ENCODE measurements at regions not wholly inside any gene's neighbourhood (a gene's known extent, or its start where the extent isn't known, plus 50 kb on each side); places are given as distances from the start of the nearest gene placed in this dataset.

GRCh38 chr18:59993560-59993959 is 93.8 kb downstream of the PMAIP1 start:
- no peaks in the 10 kb centered on the region for H3K36me3 ChIP-seq (ENCODE audit: control insufficient read depth in 2 of 2, insufficient read depth in 1 of 2, low read length in 2 of 2)
- ChIA-PET POLR2A (interaction anchor here (0.6 to 1.4 kb wide), 2 partner anchors 90 to 94 kb away, joined by 4 to 10 read pairs; partner anchors contain the start of gene PMAIP1), CTCF (interaction anchor here (0.6 to 1.3 kb wide), 4 partner anchors 35 to 256 kb away, joined by 3 to 7 read pairs (median 4); no protein-coding TSS in a partner anchor)
- H3K9me3 ChIP-seq (ENCODE audit: control insufficient read depth, insufficient read depth, low read depth, low read length) = no peaks in the 10 kb centered on the region
- H3K27ac ChIP-seq (ENCODE audit: extremely low read depth, low read depth, low read length) = no peak overlapping the region
- H3K4me3 ChIP-seq (ENCODE audit: low read depth, low read length) = no peak overlapping the region
- H3K4me1 ChIP-seq (ENCODE audit: control insufficient read depth, insufficient read depth, low read length) = peaks cover 10% of the 10 kb centered on the region
- no peak for TF ChIP-seq ZNF121 (tag by site-specific recombination; IDR thresholded peaks at IDR 0.05)
- TF ChIP-seq, protein P1, sequence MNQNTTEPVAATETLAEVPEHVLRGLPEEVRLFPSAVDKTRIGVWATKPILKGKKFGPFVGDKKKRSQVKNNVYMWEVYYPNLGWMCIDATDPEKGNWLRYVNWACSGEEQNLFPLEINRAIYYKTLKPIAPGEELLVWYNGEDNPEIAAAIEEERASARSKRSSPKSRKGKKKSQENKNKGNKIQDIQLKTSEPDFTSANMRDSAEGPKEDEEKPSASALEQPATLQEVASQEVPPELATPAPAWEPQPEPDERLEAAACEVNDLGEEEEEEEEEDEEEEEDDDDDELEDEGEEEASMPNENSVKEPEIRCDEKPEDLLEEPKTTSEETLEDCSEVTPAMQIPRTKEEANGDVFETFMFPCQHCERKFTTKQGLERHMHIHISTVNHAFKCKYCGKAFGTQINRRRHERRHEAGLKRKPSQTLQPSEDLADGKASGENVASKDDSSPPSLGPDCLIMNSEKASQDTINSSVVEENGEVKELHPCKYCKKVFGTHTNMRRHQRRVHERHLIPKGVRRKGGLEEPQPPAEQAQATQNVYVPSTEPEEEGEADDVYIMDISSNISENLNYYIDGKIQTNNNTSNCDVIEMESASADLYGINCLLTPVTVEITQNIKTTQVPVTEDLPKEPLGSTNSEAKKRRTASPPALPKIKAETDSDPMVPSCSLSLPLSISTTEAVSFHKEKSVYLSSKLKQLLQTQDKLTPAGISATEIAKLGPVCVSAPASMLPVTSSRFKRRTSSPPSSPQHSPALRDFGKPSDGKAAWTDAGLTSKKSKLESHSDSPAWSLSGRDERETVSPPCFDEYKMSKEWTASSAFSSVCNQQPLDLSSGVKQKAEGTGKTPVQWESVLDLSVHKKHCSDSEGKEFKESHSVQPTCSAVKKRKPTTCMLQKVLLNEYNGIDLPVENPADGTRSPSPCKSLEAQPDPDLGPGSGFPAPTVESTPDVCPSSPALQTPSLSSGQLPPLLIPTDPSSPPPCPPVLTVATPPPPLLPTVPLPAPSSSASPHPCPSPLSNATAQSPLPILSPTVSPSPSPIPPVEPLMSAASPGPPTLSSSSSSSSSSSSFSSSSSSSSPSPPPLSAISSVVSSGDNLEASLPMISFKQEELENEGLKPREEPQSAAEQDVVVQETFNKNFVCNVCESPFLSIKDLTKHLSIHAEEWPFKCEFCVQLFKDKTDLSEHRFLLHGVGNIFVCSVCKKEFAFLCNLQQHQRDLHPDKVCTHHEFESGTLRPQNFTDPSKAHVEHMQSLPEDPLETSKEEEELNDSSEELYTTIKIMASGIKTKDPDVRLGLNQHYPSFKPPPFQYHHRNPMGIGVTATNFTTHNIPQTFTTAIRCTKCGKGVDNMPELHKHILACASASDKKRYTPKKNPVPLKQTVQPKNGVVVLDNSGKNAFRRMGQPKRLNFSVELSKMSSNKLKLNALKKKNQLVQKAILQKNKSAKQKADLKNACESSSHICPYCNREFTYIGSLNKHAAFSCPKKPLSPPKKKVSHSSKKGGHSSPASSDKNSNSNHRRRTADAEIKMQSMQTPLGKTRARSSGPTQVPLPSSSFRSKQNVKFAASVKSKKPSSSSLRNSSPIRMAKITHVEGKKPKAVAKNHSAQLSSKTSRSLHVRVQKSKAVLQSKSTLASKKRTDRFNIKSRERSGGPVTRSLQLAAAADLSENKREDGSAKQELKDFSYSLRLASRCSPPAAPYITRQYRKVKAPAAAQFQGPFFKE (tag by site-specific recombination; IDR thresholded peaks at IDR 0.05; ENCODE audit: borderline replicate concordance) = no peak

GRCh38 chr18:59990121-59990823 is 90.5 kb downstream of the PMAIP1 start:
- no peak overlapping the region for H3K27ac ChIP-seq (ENCODE audit: extremely low read depth, low read depth, low read length)
- peaks cover 10% of the 10 kb centered on the region for H3K4me1 ChIP-seq (ENCODE audit: control insufficient read depth, insufficient read depth, low read length)
- ChIA-PET CTCF (interaction anchor here (0.5 to 2.9 kb wide), 20 partner anchors 11 to 1869 kb away, joined by 3 to 40 read pairs (median 3); no protein-coding TSS in a partner anchor), POLR2A (interaction anchor here (1.4 to 5.7 kb wide), 2 partner anchors 85 to 89 kb away, joined by 4 to 54 read pairs; partner anchors contain the start of gene PMAIP1)
- H3K36me3 ChIP-seq (ENCODE audit: control insufficient read depth in 2 of 2, insufficient read depth in 1 of 2, low read length in 2 of 2) = no peaks in the 10 kb centered on the region
- no peak overlapping the region for H3K4me3 ChIP-seq (ENCODE audit: low read depth, low read length)
- no peak for TF ChIP-seq KLF10 (tag by site-specific recombination; IDR thresholded peaks at IDR 0.05)
- TF ChIP-seq REST (tag by site-specific recombination; IDR thresholded peaks at IDR 0.05) = no peak
- TF ChIP-seq ZNF692 (tag by site-specific recombination; IDR thresholded peaks at IDR 0.05) = 0 out of 2 replicates have a peak, but pooled peaks have one; percentile 18
- TF ChIP-seq ZNF341 (tag by site-specific recombination; IDR thresholded peaks at IDR 0.05; ENCODE audit: low read depth) = peak; percentile 10; the same call in 1 of the 2 replicates
- TF ChIP-seq ZNF174 (tag by site-specific recombination; IDR thresholded peaks at IDR 0.05) = no peak
- TF ChIP-seq PRDM1 (tag by site-specific recombination; IDR thresholded peaks at IDR 0.05) = no peak
- TF ChIP-seq ZEB2 (tag by site-specific recombination; IDR thresholded peaks at IDR 0.05) = peak; percentile 21; the same call in 1 of the 2 replicates
- TF ChIP-seq KLF7 (tag by site-specific recombination; IDR thresholded peaks at IDR 0.05; ENCODE audit: borderline replicate concordance) = no peak
- TF ChIP-seq ZNF624 (tag by site-specific recombination; IDR thresholded peaks at IDR 0.05) = no peak
- peak; percentile 40; the same call in 1 of the 2 replicates for TF ChIP-seq FEZF1 (tag by site-specific recombination; IDR thresholded peaks at IDR 0.05)
- no peak for TF ChIP-seq ZNF768 (tag by site-specific recombination; IDR thresholded peaks at IDR 0.05)
- no peaks in the 10 kb centered on the region for H3K9me3 ChIP-seq (ENCODE audit: control insufficient read depth, insufficient read depth, low read depth, low read length)

Measured in HEK293 (cell line).